ENCODE measurements at regions not wholly inside any gene's neighbourhood (a gene's known extent, or its start where the extent isn't known, plus 50 kb on each side); places are given as distances from the start of the nearest gene placed in this dataset.
A peak's percentile ranks its signal among the peaks of the same experiment; 100 is the strongest.
"Not testable (repeated sequence)": the region's sequence is repeated elsewhere in the genome, so short reads cannot be mapped to it uniquely, and the experiment has no call there.

DNA sequence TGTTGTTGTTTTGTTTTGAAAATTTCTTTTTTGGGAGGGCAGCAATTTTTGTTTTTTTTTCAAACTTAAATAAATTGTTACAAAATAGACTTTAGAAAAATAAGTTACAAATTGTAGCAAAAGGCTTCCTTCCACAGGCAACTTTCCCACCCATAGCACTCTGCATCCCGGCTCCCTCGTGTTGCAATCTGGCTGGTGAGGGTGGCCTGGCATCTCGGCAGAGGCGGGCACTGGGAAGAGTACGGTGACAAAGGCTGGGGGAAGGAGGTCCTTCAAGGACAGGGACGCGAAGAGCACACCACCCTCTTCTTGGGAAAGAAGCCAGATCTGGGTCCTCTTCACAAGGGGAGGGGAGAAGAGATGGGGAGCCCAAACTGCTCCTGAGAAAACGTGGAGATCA, 379.7 kb downstream of the OLFM4 start:
- no peak for DNase-seq

DNA sequence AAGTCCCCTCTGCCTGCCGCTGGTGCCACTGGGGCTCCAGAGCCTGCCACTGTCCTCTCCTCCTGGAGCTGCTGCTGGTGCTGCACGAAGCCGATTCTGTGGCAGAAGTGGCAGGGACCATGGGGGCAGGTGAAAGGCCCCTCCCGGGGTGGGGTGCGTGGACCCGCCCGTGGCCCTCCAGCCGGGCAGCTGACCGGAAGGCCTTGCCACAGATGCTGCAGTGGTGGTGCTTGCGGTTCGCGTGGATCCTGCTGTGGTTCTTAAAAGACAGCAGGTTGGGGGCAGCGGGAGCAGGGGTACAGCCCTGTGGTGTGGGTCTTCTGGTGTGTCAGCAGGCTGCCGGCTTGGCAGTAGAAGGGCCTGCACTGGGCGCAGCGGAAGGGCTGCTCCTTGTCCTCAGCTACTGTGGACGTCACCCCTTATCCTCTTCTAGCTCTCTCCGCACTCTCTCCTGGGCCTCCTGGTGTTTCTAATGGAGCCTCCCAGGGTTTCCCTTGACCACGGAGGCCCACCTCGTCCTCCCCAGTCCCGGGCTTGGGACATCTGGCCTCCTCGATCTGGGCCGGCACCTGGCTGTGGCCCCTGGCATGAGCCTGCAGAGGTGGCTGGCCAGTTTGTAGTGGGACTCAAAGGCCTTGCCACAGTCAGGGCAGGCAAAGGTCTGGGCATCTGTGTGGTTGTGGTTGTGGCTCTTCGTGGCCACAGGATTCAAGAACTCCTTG, 380.4 kb downstream of the OLFM4 start:
- no peak for DNase-seq

DNA sequence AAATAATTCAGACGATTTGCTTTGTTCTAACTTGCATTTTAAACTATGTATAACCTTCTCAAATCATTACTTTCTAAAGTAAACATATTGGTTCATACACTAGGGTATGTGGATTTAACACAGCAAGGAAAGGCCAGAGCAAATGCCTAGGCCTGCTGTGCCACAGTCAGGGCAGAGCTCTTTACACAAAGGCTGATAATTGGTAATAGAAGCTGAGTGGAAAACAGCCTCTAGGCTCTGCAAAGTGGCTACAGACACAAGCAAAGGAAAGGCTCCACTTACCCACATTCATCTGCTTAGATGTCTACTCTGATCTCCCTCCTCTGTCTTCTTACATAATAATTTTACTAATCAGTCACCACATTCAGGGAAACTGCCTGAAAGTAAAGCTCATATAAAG, 382.9 kb downstream of the OLFM4 start:
- DNase-seq, result no peak

DNA sequence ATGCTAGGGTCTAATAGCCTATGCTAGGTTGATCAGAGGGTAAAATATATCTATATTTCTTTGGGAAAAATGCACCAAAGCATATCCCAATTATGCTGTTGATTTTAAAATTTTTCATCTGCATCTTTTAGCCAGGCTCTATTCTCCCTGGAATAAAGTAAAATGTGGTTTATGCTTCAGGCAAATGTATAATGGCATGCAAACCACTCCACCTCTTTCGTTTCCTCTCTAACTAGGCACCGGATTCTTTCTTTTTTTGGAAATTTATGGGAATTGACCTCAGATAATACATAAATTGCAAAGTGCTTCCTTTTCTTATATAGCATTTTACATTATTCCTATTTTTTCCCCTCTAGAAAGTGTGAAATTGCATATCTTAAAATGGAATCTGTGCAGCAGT, 386.5 kb downstream of the OLFM4 start:
- no peak for DNase-seq

DNA sequence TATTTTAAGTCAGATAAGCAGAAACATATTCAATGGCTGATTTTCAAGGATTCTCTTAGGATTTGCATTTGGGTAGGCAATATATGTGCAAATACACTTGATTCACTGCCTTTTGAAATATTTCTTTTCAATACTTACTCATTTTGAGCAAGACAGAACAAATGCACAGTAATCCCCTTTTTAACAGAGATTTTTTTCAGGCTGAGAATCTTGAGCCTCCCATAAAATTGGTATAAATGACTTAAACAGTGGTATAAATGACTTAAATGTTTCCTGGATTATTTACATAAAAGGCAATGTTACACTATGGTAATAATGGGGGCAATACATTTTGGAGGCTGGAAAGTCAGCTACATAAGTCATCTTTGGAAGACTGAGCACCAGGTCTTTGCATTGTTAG, 389.0 kb downstream of the OLFM4 start:
- DNase-seq, result no peak

DNA sequence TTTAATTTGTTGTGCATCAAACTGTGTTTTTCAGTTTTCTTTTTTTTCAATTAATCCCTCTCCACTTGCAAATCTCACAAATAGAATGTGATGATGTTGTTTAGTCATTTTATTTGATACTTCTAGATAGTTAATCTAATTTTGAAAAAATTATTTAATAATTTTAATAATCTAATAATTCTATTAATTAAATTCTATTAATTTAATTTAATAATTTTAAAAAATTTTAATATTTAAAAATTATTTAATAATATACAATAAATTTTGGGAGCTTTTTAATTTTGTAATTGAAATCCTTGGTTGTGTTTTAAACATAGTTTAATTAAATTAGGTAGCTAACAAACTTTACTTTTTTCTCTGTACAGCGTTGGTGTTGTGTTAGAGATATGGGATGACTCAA, 393.8 kb downstream of the OLFM4 start:
- DNase-seq, result no peak

DNA sequence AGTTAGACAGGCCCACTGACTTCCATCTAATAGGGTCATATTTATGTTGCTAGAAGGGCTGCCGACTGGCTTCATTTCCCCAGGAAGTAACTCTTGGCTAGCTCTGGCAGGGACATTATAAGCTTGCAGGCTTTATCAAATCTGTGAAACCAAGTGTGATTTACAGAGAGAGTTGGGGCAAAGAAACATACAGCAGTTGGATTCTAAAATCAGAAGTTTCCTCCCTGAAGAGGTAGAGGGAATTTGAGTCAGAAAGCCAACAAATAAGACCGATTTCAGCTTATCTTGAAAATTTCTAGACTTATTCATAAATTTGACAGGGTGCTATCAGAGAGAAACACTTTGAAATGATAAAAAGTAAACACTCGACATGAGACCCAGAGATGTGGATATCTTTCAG, 407.8 kb downstream of the OLFM4 start:
- no peak for DNase-seq

DNA sequence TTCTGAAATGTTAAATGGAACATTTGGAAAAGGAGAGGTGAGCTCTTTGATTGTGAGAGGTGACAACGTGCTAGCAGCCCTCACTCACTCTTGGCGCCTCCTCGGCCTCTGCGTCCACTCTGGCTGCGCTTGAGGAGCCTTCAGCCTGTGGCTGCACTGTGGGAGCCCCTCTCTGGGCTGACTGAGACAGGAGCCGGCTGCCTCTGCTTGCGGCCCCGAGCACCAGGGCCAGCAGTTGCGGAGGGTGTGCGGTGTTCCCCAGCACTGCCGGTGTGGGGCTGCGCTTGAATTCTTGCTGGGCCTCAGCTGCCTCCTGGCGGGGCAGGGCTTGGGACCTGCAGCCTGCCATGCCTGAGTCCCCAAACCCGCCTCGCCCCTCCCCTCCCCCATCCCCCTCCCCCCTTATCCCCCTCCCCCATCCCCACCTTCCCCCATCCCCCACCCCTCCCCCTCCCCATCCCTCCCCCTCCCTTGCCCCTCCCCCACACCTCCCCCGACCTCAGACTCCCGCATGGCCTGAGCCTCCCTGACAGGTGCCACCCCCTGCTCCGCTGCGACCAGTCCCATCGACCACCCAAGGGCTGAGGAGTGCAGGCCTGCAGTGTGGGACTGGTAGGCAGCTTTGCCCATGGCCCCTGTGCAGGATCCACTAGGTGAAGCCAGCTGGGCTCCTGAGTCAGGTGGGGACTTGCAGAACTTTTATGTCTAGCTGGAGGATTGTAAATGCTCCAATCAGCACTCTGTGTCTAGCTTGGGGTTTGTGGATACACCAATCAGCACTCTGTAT, 411.0 kb downstream of the OLFM4 start:
- no peak for DNase-seq

DNA sequence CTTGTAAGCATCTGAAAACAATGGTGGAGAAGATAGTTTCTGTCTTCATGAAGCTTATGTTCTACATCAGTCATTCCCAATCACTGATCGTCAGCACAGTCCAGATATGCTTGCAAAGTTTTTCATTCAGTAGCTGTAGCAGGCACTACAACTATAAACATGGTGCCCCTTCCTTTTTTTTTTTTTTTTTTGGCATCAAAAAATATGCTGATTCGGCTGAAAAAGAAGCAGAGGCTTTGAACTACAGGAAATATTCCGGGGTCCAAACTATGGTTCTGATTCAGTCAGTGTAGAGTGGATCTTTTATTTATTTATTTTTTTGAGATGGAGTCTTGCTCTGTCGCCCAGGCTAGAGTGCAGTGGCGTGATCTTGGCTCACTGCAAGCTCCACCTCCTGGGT, 414.4 kb downstream of the OLFM4 start:
- no peak for DNase-seq

DNA sequence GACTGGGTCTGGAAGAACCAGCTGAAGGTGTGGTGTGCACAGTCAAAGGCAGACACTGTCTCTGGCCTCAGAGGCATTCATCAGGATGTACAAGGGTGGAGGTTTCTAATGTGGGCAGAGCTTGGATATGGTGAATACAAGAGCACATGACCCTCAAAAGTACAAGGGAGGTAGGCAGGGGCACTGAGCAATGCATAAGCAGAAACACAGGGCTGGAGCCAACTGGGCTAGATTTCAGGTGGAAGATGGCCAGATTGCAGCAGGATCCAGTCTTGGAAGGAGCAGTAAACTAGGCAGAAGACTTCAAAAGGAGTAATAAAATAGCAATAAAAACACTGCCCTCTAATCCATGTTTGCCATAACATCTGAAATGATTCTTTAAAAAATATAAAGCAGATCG, 417.1 kb downstream of the OLFM4 start:
- DNase-seq, result peak; percentile 2

DNA sequence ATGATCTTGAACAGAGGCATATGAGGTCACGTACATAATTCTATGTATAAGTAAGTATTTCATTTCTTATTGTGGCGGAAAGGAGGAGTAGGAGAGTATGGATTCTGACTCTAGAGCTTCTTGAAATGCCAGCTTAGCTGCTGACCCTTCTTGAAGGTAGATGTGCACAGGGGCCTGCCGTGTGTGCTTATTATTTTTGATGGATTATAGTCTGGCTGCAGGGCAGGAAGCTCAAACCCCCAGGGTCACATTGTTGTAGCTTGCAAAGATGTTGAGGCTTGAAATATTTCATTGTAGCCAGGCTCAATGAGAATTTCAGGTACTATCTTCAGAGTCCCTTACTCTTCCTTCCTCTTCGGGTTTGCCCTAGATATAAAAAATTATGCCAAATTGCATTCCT, 418.8 kb downstream of the OLFM4 start:
- no peak for DNase-seq

DNA sequence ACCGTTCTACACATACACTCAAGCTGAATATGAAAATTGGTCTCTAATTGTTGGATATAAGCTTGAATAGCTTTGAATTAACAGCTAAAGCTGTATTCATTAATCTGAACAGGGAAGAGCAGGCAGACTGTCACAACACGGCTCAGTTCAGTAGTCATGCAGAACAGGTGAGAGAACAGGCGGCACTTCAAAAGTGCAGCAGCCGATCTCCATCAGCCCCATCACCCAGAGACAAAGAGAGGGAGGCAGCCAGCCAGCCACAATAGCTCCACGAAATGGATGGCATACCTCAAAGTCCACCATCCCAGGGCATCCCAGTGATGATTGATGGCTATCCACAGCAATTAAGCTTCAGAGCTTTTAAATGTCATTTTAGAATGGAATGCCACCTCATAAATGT, 419.2 kb downstream of the OLFM4 start:
- no peak for DNase-seq

DNA sequence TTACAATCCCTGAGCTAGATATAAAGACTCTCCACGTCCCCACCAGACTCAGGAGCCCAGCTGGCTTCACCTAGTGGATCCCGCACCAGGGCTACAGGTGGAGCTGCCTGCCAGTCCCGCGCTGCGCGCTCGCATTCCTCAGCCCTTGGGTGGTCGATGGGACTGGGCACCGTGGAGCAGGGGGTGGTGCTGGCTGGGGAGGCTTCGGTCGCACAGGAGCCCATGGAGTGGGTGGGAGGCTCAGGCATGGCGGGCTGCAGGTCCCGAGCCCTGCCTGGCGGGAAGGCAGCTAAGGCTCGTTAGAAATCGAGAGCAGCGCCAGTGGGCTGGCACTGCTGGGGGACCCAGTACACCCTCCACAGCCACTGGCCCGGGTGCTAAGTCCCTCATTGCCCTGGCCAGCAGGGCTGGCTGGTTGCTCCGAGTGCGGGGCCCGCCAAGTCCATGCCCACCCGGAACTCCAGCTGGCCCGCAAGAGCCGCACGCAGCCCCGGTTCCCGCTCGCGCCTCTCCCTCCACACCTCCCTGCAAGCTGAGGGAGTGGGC, 423.7 kb downstream of the OLFM4 start:
- DNase-seq, result not testable (repeated sequence)

DNA sequence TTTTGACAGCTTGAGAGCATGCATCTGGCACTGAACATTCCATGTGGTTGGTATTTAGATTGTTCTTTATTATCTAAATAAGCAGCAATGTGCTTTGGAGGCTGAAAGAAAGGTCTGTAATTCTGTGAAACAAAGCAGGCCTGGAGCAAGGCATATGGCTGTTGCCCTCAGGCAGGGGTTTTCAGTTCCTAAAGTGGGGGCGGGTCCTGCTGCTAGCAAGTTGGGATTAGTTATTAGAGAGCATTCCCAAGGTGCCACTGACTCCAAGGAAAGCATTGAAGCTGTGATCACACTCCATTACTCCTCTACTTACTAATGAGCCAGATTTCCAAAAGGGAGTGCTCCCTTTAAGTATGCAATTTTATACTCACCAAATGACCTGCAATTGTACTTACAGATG, 432.2 kb downstream of the OLFM4 start:
- no peak for DNase-seq

DNA sequence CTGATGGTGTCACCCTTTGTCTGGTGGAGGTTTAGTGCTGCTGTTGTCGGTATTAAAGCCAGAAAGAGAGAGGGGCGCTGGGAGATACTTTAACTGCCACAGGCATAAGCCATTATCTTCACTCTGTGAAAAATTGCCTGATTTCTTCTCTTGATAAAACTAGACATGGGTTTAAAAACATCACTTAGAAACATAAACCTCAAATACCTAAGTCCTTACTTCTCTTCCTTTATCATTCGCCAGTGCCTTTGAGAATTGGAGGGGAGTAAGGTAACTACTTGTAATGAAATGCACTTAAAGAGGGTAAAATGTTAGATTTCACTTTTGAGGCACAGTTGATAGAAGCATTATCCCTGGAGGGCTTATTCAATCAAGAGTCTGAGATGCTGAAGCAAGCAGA, 434.5 kb downstream of the OLFM4 start:
- DNase-seq, result no peak

DNA sequence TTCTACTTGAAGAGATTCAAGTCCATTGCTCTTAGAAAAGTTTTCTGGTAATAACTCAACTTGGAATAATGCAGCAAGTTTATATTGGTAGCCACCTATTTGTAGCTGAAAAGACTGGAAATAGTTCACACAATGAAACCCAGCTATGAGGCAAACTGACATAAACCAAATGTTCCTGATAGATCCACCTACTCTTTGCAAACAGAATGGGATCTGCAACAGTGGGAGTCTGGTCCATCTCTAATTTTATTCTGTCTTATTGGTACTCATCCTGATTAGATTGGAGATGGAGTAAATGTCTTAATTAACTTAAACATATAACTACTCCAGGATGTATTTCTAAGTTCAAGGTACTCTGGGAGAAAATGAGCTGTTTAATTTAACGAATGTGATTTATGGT, 438.0 kb downstream of the OLFM4 start:
- DNase-seq, result no peak

DNA sequence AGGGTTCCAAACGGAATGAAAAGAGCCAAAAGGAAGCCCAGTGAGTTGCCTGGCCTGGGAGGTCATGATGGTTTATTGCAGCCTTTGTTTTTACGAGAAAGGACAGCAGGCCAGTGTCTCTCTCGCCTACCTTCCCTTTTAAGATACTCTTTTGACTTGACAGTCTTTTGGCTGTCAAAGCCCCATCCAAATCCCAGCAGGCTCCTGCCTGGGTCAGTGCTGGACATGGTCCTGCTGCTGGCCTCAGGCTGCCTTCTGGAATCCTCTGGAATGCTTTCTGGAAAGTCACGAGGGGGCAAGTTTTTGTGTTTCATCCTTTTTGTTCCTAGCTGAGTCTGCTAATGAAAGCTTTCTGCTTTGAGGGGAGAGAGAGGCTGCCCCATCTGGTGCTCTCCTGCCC, 444.8 kb downstream of the OLFM4 start:
- no peak for DNase-seq

DNA sequence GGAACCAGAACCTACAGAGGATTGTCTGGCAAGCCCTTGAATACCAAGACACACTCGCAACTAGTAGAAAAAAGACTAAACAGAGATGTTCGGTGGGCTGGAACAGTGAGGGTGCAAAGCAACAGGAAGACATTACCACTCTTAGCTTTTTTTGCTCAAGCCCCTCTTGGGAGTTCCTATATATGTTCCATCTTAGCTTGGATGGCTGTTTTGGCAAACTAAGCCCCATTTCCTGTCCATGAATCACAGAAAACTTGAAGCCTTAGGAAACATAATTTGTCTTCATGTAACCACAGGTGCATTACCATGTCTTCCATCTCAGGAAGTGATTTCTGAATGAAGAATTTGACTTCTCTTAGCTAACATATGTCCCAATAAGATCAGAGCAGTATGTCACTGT, 446.3 kb downstream of the OLFM4 start:
- DNase-seq, result no peak

DNA sequence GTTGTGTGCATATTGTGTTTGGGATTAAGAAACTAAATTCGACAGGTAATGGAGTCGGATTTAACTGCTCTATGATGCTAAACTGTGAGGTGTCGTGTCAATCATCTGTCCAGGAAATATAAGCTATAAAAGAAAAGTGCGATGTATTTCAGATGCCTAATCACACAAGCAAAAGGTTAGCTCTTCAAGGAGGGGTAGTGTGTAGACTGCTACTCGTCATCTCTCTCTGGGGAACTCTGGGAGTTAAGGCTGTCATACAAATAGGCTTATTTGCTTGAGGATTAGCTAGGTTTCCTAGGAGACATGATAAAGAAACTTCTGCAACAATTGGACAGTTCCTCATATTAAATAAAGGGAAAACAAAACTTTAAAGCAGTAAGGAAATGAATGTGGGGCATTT, 462.1 kb downstream of the OLFM4 start:
- DNase-seq, result no peak

DNA sequence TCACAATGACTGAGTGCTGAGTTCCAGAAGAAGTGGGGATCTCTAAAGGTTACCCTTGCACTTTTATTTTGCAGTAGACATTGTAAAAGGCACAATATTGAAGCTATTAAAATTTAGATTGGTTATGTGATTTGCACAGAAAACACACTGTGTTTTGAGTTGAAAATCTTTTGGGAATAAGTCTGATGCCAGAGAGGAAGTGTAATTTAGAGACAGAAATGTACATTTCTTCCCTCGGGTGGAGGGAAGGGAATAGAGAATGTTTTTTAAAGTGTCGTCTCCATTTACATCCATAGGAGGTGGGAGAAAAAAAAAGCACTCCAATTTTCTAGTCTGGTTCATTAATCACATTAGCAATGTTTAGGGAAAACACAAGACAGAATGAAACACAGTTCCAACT, 465.8 kb downstream of the OLFM4 start:
- DNase-seq, result no peak

DNA sequence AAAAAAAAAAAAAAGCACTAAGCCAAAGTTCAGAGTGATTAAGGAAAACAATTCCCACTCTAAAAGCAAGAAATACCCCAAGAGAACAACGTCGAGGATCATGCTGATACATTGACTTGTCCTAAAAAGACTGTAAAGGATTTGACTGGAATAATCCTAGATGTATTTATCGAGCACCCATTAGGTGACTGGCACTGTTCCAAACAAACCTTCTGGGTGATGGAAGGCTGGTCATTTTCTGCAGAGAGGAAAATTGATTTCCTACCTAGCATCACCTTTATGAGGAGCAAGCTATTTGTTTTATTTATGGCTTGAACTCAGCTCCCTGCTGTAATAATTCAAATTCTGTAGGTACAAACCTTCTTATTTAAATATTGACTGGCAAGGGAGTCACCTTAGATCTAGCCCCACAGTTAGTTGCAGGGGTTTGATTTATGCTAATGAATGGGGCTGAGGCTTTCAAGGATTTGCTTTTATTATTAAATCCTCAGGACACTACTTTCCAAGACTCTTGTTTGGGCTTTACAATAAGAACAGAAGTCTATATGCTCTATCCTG, 471.0 kb downstream of the OLFM4 start:
- DNase-seq, result no peak

DNA sequence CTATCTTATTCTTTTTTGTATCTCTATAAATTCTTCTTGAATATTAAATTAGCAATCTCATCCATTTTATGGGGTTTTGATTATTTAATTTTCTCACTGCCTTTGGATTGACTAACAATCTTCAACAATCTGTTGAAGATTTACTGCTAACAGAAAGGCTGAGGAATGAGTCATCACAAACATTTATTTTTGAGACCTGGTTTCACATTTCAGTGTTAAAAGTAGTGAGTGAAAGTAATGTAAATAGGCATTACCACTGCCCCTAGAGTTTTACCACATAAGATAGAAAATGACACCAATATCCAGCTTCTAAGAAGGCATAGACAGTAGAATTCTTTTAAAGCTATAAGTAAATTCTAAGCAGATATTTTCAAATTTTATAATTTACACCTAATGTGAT, 472.8 kb downstream of the OLFM4 start:
- DNase-seq, result no peak

DNA sequence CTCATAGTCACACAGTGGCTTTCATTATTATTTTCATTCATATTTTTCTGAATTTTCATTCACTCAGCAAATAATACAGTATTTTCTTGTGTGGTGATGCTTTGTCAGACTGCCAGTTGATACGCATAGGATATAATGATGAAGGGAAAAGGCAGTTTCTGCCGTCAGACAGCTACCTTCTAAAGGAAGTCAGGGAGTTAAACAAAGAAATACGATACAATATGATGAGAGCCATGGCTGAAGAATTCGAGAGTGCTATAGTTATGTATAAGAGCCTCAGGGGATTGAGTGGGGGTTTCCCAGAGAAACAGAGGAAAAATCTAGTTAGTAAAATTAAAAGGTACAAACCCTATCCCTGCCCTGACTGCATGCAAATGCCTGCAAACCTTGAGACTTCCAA, 479.1 kb downstream of the OLFM4 start:
- DNase-seq, result no peak

DNA sequence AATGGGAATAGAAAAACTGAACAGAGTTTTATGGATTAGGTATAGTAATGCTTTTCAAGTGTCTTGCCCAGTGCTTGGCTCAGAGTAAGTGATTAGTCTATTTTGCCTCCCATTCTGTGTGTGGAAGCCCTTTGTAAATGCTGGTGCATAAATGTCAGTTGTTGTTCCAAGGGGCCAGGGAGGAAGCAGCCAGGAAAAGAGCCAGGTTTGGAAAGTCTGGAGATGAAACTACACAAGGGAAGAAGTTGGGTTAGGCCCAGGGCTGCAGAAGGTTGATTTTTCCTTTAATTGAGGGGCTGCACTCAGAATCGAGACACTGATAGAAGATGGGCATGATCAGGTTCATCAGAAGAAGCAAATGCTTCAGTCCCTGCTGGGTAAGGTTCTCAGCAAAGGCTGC, 484.0 kb downstream of the OLFM4 start:
- no peak for DNase-seq

Data from occipital lobe (tissue), 1 donor.